WTC11 (cell line): ENCODE measurements at regions not wholly inside any gene's neighbourhood (a gene's known extent, or its start where the extent isn't known, plus 50 kb on each side); places are given as distances from the start of the nearest gene placed in this dataset.

Experiments
- ATF3 ChIP-seq: sonication (generic); formaldehyde crosslinking; conservative IDR thresholded peaks from 2 replicates; pipeline ENCODE4 v1.8.1; 2022; ENCODE audit warnings: mild to moderate bottlenecking, missing genetic modification reagents
- GRHL2 ChIP-seq: fragments of 250-450 bp; sonication (Bioruptor Pico); IDR thresholded peaks from 2 replicates; pipeline ENCODE4 v1.8.0; 2022; ENCODE audit warnings: mild to moderate bottlenecking, moderate library complexity; ENCODE audit not compliant: insufficient replicate concordance, severe bottlenecking
- HMGXB4 ChIP-seq: sonication (generic); formaldehyde crosslinking; IDR thresholded peaks from 2 replicates; pipeline ENCODE4 v1.8.1; 2023; ENCODE audit warnings: mild to moderate bottlenecking, moderate library complexity, missing genetic modification reagents
- JUN ChIP-seq: sonication (generic); formaldehyde crosslinking; IDR thresholded peaks from 2 replicates; pipeline ENCODE4 v1.8.0; 2023; ENCODE audit warnings: mild to moderate bottlenecking, missing genetic modification reagents
- MAX ChIP-seq: sonication (generic); formaldehyde crosslinking; IDR thresholded peaks from 2 replicates; pipeline ENCODE4 v1.8.0; 2022; ENCODE audit warnings: mild to moderate bottlenecking, missing genetic modification reagents
- NR1H2 ChIP-seq: sonication (generic); formaldehyde crosslinking; IDR thresholded peaks from 2 replicates; pipeline ENCODE4 v1.9.0; 2021; ENCODE audit warnings: mild to moderate bottlenecking, moderate library complexity, missing genetic modification reagents
- NR2C2 ChIP-seq: sonication (generic); formaldehyde crosslinking; IDR thresholded peaks from 2 replicates; pipeline ENCODE4 v1.8.0; 2022; ENCODE audit warnings: mild to moderate bottlenecking, missing genetic modification reagents
- ZNF532 ChIP-seq: fragments of 250-450 bp; sonication (Bioruptor Pico); IDR thresholded peaks from 2 replicates; pipeline ENCODE4 v1.9.0; 2021; ENCODE audit warnings: mild to moderate bottlenecking, borderline replicate concordance
- TF ChIP-seq, protein P1 (sequence below): fragments of 200-600 bp; IDR thresholded peaks from 2 replicates; pipeline ENCODE4 v1.8.0; 2022; ENCODE audit warnings: antibody characterized with exemption
- TF ChIP-seq, protein P2 (sequence below): sonication (generic); formaldehyde crosslinking; IDR thresholded peaks from 2 replicates; pipeline ENCODE4 v1.8.1; 2023; ENCODE audit warnings: mild to moderate bottlenecking, missing genetic modification reagents, moderate library complexity
- TF ChIP-seq, protein P3 (sequence below): sonication (generic); formaldehyde crosslinking; IDR thresholded peaks from 2 replicates; pipeline ENCODE4 v1.8.1; 2023; ENCODE audit warnings: mild to moderate bottlenecking, missing genetic modification reagents, moderate library complexity

GRCh38 chr3:25015599-25015998 is 412.5 kb upstream of the RARB start:
- TF ChIP-seq, protein P1, sequence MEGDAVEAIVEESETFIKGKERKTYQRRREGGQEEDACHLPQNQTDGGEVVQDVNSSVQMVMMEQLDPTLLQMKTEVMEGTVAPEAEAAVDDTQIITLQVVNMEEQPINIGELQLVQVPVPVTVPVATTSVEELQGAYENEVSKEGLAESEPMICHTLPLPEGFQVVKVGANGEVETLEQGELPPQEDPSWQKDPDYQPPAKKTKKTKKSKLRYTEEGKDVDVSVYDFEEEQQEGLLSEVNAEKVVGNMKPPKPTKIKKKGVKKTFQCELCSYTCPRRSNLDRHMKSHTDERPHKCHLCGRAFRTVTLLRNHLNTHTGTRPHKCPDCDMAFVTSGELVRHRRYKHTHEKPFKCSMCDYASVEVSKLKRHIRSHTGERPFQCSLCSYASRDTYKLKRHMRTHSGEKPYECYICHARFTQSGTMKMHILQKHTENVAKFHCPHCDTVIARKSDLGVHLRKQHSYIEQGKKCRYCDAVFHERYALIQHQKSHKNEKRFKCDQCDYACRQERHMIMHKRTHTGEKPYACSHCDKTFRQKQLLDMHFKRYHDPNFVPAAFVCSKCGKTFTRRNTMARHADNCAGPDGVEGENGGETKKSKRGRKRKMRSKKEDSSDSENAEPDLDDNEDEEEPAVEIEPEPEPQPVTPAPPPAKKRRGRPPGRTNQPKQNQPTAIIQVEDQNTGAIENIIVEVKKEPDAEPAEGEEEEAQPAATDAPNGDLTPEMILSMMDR: no peak
- TF ChIP-seq HMGXB4 (CRISPR knock-in tag): no peak
- TF ChIP-seq, protein P2, sequence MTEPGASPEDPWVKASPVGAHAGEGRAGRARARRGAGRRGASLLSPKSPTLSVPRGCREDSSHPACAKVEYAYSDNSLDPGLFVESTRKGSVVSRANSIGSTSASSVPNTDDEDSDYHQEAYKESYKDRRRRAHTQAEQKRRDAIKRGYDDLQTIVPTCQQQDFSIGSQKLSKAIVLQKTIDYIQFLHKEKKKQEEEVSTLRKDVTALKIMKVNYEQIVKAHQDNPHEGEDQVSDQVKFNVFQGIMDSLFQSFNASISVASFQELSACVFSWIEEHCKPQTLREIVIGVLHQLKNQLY (CRISPR knock-in tag): no peak
- no peak for TF ChIP-seq ZNF532 (CRISPR knock-in tag)
- no peak for TF ChIP-seq MAX (CRISPR knock-in tag)
- TF ChIP-seq ATF3 (CRISPR knock-in tag): no peak
- TF ChIP-seq JUN (CRISPR knock-in tag): no peak
- no peak for TF ChIP-seq NR1H2 (CRISPR knock-in tag)
- TF ChIP-seq NR2C2 (CRISPR knock-in tag): no peak
- TF ChIP-seq, protein P3, sequence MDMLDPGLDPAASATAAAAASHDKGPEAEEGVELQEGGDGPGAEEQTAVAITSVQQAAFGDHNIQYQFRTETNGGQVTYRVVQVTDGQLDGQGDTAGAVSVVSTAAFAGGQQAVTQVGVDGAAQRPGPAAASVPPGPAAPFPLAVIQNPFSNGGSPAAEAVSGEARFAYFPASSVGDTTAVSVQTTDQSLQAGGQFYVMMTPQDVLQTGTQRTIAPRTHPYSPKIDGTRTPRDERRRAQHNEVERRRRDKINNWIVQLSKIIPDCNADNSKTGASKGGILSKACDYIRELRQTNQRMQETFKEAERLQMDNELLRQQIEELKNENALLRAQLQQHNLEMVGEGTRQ: no peak
- no peak for TF ChIP-seq GRHL2 (CRISPR knock-in tag)
